Raji (cell line): ENCODE measurements at regions not wholly inside any gene's neighbourhood (a gene's known extent, or its start where the extent isn't known, plus 50 kb on each side); places are given as distances from the start of the nearest gene placed in this dataset.

Source experiments
- POLR2A ChIP-seq: IDR thresholded peaks from 2 replicates; pipeline ENCODE4 v1.6.1; 2011; ENCODE audit warnings: low read depth, low read length, control low read depth; ENCODE audit not compliant: insufficient read depth

- TF ChIP-seq POLR2A, result no peak
Measured at GRCh38 chr1:93732514-93732913, 50.9 kb upstream of the BCAR3 start.
